LNCAP (cell line): ENCODE measurements at regions not wholly inside any gene's neighbourhood (a gene's known extent, or its start where the extent isn't known, plus 50 kb on each side); places are given as distances from the start of the nearest gene placed in this dataset.

Experiments used
- CTCF ChIP-seq: fragments of 450-650 bp; IDR thresholded peaks from 2 replicates; pipeline ENCODE4 v1.5.1; 2017; ENCODE audit warnings: mild to moderate bottlenecking

GRCh38 chr16:86755571-86756006 lies 177.2 kb downstream of the FOXL1 start:
- no peak for TF ChIP-seq CTCF

GRCh38 chr16:86756882-86757703 lies 178.7 kb downstream of the FOXL1 start:
- no peak for TF ChIP-seq CTCF

GRCh38 chr16:86757704-86758040 lies 179.3 kb downstream of the FOXL1 start:
- no peak for TF ChIP-seq CTCF

- no peak for TF ChIP-seq CTCF
Measured at GRCh38 chr16:86758932-86759331, 180.6 kb downstream of the FOXL1 start.

DNA sequence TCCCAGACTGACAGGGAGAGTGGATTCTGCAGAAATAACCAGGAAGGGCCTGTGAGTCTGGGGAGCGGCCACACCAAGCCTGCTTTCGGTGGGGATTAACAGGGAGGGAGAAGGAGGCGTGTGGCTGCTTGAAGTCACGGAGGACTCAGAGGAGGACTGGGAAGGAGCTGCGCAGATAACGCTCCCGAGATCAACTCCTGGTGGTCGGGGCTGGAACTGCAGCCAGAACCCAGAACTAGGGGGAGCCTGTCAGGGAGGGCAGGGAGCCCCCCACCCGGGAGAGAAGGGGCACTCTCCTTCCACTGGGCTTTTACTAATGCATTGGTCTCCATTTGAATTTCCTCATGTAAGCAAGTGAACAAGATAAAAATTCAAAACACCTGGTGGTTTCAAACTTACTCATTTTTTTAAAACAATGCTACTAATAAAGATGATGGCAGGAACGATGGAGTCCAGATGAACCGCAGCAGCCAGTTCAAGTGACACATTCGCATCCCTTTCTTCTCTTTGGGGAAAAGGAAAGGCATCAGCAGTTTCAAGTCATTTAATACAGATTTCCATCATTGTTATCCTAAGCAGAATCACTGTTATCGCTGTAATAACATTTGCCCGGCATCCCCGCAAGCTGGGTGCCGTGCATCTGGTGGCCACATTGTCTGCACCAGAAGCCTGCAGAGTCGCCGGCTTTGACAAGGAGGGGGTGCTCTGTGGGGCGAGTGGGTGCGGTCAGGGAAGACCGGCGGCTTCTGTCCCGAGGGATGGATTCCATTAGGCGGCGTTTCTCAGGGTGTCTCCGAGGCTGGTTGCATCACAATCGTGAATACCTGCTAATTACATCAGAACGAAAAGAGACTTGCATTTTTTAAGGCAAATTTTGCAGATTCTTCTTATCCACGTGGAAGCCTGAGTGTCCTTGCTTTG lies 183.0 kb downstream of the FOXL1 start:
- peak; percentile 68 for TF ChIP-seq CTCF

DNA sequence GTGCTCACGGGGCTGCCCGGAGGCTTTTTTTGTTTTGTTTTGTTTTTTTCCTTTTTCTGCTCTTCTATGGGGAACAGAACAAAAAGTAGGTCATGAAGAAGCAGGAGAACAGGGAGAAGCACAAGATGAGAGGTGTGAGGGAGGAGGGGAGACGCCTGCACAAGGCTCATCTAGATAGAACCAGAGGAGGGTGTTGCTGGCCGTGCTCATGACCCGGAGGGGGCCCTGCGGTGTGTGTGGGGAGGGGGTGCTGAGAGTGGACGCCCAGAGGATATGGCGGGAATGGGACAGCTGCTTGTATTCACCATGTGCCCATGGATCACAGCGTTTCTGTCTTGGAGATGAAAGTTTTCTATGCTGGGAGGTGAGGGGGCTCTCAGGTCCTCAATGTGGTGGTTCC lies 183.7 kb downstream of the FOXL1 start:
- TF ChIP-seq CTCF: no peak

DNA sequence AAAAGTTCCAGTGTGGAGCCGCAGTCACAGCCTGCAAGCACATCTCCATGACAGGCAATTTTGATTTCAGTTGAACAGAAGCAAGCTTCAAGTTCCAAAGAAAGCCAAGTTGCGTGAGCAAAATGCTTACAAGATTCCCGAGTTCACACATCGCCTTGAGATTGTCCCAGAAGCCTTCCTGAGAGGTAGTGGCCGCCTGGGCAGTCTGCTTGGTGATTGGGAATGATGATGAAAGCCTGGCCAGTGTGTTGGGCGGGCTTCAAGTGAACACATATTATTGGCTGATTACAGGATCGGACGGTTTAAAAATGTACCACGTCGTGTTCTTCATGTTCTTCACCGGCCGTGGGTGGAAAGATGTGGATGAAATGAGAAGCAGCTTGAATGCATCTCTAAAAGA lies 185.5 kb downstream of the FOXL1 start:
- no peak for TF ChIP-seq CTCF
